CD4-positive, alpha-beta T cell treated with Interleukin-4 for 4 hours (primary cell): ENCODE measurements at regions not wholly inside any gene's neighbourhood (a gene's known extent, or its start where the extent isn't known, plus 50 kb on each side); places are given as distances from the start of the nearest gene placed in this dataset.

ENCODE experiments used
- DNase-seq: peaks from one replicate; pipeline ENCODE4 v3.0.0-alpha.2; 2020

- no peak for DNase-seq
Observed at GRCh38 chr9:30670805-30671562, 1713.5 kb upstream of the ACO1 start.

GRCh38 chr9:30673132-30673531, 1711.3 kb upstream of the ACO1 start:
- DNase-seq: no peak

DNA sequence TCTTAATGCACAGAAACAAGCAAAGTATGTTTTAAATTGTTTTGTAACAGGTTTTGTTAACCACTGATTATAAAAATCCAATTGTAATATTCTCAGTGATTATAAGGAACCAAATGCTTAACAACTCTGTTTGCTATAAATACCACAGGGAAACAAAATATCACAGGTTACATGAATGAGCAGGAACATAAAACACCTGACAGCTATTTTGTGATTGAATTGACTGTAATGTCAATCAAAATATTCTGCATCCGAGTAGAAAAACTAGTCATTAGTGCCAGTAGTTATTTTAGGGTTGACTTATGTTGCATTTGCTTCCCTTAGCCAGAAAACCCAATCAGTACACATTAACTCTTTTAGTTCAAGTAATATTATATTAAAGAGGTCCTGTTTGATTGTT, 1707.8 kb upstream of the ACO1 start:
- DNase-seq: no peak

DNA sequence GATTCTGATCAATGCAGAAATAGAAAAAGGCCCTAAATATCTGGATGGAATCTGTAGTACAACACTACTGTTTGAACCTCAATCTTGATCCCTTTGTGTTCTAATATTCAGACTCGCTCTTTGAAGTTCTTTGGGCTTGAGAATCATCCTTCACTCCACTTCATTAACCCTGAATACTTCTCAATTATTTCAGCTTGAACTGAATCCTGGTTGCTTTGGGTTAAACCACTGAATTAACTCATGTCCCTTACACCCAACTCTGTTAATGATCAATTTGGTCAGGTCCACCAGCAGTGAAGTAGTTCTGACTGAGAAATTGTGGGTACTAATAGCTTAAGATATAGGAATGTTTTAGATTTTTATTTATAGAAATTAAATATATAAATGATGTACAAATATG, 1707.2 kb upstream of the ACO1 start:
- no peak for DNase-seq

GRCh38 chr9:30688801-30689200, 1695.6 kb upstream of the ACO1 start:
- no peak for DNase-seq

DNA sequence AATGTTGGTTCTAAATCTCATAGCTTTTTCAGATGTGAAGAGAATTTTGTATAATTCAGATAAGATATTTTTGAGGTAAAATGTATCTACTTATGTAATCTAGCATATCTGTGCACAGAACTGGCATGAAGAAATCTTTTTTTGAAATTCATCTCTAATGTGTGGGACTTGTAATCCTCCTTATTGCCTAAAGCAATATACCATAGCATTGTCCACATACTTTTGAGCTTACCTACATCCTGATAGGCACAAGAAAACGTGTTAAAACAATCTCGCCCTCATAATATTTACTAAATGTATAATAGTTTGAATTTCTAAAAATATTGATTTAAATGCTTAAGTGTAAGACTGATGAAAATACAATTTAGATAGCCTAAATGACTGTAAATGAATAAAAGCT, 1686.5 kb upstream of the ACO1 start:
- no peak for DNase-seq

GRCh38 chr9:30711591-30711990, 1672.9 kb upstream of the ACO1 start:
- DNase-seq: no peak

- DNase-seq: no peak
Observed at GRCh38 chr9:30713243-30713642, 1671.2 kb upstream of the ACO1 start.

DNA sequence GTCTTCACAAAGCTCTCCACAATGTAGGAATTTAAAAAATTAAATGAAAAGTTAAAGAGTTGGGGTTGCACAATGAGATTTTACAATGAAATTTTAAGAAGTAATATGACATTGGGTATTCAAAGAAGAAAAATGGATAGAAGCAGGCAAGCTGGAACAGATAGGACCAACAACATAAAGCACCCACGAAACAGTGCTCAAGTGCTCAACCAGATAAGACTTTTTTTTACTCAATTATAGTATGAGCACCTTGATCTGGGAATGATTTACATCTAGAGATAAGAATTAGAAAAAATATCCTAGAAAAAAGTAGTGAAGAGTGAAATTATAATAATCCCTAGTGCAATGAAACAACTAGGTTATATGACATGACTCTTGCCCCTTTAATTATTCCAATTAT, 1670.1 kb upstream of the ACO1 start:
- DNase-seq: no peak

DNA sequence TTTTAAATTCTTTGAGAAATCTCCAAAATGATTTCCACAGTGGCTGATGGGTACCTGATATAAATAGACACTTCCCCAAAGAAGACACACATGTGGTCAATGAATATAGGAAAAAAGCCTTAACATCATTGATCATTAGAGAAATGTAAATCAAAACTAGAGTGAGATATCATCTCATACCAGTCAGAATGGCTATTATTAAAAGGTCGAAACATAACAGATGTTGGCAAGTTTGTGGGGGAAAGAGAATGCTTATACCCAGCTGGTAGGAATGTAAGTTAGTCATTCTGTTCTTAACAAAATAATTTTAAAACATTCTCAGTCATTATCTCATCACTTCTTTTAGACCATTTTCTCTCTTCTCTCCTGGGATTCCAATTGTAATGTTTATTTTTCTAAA, 1666.0 kb upstream of the ACO1 start:
- no peak for DNase-seq

- DNase-seq: no peak
Observed at GRCh38 chr9:30722065-30722464, 1662.4 kb upstream of the ACO1 start.

GRCh38 chr9:30723656-30724055, 1660.8 kb upstream of the ACO1 start:
- DNase-seq: no peak

GRCh38 chr9:30732060-30732459, 1652.4 kb upstream of the ACO1 start:
- DNase-seq: no peak

DNA sequence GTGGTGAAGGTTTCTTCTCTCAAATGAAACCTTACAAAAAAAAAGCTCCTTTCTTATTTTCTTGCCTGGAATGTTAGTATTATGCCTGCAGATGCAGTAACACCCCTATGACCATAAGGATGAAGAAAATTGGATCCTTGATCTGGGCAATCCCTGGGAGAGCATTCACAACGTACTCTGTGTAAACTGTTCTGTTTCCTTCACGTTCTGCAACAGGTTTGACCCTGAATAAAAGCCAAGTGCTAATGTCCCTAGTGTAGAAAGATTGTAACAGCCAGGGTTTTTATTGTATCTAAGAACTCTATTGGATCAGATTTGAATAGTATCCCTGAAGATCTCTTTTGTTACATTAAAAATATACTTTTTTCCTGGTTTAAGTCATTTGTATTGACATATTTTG, 1639.6 kb upstream of the ACO1 start:
- DNase-seq: no peak

DNA sequence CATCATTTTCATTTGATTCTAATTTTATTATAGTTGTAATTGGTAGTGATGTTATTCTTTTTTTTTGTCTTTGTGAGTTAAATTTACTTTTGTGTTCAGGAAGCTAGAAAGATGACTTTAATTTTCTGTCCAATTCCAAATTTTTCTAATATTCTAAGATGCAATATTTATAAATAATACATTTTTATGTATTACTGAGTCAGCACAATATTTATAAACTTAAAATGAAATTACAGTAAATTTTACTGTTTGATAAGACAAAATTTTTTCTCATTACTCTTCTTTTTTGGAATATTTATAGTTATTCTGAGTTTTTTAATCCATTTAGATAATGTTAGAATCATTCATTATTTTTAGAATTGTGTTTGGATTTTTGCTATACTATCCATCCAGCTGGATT, 1637.9 kb upstream of the ACO1 start:
- no peak for DNase-seq

- no peak for DNase-seq
Observed at GRCh38 chr9:30757723-30758122, 1626.7 kb upstream of the ACO1 start.

GRCh38 chr9:30758726-30759446, 1625.6 kb upstream of the ACO1 start:
- no peak for DNase-seq

DNA sequence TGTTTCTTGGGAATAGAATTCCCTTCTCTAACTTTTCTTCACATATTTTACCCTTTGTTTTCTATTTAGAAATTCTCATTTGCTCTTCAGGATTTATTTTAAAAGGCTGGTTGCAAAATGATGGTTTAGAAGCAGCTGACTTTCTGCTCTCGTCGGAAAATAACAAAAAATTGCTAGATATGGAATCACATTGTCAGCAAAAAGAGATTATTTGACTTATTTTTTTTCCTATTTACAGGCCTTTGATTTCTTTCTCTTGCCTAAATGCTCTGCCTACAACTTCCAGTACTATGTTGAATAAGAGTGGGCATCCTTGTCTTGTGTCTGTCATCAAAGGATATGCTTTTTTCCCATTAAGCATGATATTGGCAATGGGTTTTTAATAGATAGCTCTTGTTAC, 1619.1 kb upstream of the ACO1 start:
- no peak for DNase-seq

- no peak for DNase-seq
Observed at GRCh38 chr9:30771163-30771708, 1613.2 kb upstream of the ACO1 start.

DNA sequence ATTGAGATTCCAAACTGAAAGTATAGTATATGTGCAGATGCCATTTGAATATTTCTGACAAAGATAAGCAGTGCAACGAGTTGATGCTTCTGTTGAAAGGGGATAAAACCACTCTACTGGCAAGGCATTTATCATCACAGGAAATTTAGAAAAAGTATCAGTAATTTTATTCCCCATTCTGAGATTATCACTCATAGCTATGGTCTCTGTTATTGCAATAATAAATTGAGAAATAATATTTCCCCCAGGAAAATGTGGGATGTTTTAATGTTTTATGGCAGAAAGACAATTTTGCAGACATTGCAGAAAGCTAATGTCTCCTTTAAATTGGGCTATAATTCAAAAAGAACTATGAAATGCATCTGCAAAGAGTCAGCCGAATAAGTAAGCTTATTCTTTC, 1612.7 kb upstream of the ACO1 start:
- no peak for DNase-seq

GRCh38 chr9:30773427-30773826, 1611.0 kb upstream of the ACO1 start:
- DNase-seq: no peak

- no peak for DNase-seq
Observed at GRCh38 chr9:30774326-30774725, 1610.1 kb upstream of the ACO1 start.

- no peak for DNase-seq
Observed at GRCh38 chr9:30775236-30775635, 1609.2 kb upstream of the ACO1 start.

GRCh38 chr9:30796764-30797163, 1587.7 kb upstream of the ACO1 start:
- DNase-seq: no peak
